ENCODE measurements at regions not wholly inside any gene's neighbourhood (a gene's known extent, or its start where the extent isn't known, plus 50 kb on each side); places are given as distances from the start of the nearest gene placed in this dataset.
"Not testable (repeated sequence)": the region's sequence is repeated elsewhere in the genome, so short reads cannot be mapped to it uniquely, and the experiment has no call there.

DNA sequence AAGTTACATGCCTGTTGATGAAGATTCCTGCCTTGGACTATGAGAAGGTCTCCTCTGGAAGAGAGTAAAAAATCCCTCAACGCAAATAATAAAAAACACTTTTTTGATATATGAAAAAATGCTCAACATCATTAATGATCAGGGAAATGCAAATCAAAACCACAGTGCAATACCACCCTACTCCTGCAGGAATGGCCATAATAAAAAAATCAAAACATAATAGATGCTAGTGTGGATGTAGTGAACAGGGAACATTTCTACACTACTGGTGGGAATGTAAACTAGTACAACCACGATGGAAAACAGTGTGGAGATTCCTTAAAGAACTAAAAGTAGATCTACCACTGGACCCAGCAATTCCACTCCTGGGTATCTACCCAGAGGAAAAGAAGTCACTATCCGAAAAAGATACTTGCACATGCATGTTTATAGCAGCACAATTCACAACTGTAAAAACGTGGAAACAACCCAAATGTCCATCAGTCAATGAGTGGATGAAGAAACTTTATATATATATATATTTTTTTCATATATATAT is 352.1 kb downstream of the SOX9 start:
- not testable (repeated sequence) for DNase-seq (ENCODE audit: low spot score)

DNA sequence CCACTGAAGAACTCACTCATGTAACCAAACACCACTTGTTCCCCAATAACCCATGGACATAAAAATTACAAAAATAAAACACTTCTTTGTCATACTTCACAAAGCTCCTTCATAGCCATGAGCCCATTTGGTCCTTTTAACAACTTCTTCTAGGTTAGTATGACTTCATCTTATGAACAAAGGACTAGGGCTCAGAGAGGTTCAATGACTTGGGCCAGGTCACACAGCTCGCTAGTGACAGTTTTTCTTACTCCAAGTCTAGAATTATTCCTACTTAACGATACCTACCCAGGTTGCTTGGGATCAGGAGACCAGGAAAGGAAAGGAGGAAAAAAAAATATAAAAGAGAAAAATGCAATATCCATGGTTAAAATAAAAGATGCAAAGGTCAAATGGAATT is 353.4 kb downstream of the SOX9 start:
- DNase-seq (ENCODE audit: low spot score) = no peak

DNA sequence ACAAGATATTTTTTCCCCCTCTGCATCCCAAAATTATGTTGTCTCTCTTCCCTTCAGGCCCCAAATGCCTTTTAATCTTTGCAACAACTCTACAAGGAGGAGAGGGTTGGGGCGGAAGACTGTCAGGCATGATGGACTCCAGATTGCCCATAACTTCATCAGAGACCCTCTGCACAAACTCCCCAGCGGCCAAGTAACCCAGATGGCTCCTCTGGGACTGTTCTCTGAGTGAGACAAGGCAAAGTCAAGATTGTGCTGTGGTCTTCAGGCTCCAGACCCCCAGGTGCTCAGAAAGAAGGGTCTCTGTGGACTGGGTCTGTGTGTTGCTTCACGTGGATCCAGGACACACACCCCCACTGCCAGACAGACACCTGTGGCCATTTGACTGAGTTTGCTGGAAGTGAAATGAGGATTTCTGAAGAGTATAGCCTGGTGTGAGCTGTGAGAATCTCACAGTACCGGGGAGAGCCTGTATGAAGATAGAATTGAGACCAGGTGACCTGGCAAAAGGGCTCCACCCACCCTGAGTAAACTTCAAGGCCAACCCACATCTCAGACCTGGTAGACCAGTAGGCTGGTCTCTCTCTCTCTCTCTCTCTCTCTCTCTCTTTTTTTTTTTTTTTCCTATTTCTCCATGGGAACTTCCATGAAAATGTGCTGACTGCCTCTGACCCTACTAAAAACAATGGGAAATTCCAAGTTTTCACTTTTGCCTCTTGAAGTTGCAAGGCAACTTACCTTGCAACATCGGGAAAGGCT is 354.1 kb downstream of the SOX9 start:
- DNase-seq (ENCODE audit: low spot score) = no peak

DNA sequence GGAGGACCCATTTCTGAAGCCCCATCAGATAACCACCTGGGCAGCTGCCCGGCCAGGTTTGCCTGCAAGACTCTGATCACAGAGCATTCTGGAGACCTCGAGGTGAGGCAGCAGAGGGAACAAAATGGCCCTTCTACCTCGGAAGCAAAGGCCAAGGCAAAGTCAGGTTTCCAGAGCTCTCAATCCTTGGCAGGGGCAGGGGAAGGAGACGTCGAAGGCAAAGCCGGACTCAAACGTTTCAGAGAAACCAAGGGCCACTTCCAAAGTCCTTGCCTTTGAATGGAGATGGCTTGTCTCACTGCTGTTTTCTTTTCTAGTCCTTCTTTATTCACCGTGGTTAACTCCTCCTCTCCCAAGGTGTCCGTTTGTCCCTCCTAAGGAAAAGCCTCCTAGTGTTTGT is 355.3 kb downstream of the SOX9 start:
- no peak for DNase-seq (ENCODE audit: low spot score)

DNA sequence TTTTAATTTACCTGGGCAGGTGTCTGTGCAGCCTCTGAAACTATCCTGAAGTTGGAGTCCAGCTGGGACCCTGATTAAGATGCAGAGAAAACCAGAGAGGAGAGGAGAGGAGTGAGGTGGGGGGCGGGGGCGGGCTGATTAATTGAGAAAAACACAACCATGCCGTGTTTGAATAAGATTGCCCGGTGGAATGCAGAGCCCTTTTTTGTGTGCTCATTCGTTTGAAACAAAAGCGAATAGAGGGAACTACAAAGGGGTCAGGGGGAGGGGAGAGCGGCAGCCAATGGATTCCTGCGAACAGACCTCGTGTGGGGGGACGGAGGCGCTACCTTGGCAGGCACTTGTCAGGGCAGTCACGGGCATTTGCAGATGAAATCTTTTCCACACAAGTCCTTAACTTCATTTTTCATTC is 355.8 kb downstream of the SOX9 start:
- DNase-seq (ENCODE audit: low spot score) = no peak

DNA sequence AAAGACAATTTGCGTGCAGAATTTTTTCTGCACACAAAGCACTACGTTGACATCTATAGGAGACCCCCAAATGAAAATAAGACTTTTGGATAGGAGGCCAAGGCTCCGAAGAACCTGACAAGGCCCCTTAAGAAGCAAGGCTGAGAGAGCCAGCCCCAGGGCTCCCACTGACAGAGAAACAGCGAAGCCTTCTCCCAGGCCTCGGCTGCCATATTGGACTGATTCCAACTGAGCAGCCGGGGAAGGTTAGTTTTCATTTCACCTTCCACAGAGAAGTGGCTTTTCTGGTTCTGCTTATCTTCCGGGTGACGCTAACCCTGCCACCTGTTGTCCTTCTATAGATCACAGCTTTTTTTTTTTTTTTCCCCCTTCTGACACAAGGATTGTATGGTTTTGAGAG is 356.7 kb downstream of the SOX9 start:
- DNase-seq (ENCODE audit: low spot score) = no peak

DNA sequence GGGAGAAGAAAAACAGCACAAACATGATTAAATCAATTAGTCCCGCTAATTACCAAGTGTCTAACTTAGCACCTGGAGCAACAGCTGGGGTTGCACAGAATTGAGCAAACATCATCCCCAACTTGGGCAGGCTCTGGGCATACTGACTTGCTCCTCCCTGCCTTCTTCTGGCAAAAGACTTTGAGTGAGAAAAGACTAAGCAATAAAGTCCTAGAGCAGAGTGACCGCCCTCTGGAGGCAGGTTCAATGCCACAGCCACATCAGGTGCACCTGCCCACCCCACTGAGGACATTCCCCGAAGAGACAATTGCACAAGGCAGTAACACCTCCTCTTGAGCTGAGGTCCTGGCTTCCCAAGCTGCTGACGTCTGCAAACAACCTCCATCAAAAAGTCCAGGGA is 358.3 kb downstream of the SOX9 start:
- no peak for DNase-seq (ENCODE audit: low spot score)

DNA sequence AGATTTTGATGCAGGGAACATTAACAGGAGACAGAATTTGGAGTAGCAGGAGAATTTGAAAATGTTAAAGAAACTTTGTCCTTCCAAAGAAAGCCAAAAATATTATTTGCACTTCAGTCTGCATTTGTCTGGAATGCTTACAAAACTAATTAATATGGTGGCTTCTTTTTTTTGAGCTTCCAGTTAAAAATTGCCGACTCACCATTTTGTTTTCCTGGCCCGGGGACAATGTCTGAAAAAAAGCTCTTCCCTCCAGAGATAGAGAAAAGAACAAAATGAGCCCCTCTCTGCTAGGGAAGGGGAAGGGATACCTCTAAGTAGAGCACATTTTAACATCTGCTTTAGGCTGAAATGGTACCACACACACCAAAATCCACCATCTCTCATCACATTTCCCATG is 360.8 kb downstream of the SOX9 start:
- no peak for DNase-seq (ENCODE audit: low spot score)

DNA sequence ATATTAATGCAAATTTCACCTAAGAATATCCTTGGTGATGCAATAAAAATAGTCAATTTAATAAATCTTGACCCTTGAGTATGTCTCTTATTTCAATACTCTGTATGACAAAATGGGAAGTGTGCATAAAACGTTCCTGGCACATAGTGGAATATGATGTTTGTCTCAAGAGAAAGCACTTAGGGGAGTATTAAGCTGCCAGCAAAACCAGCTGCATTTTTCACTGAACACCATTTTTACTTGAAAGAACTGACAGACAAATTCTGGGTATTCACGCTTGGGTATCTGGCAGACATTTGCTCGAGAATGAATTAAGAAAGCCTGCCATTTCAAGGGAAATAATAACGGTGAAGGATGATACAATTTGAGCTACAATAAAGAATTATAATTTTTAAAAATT is 364.8 kb downstream of the SOX9 start:
- no peak for DNase-seq (ENCODE audit: low spot score)

DNA sequence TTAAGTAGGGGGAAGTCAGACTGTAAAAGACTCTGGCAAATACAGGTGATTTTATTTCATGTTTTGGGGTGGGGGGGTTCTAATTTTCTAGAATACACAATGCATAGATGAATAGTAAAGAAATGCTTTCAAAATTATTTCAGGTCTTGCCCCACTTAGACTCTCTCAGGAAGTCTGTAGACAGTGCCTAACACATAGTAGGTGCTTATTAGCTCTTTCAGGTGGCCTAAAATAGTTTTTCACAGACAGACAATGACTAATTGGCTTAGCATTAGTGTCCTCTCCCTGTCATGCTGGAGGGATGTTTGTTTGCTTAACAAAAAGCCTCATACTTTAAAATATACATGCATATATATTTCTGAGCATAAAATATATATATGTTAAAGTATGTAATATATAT is 366.0 kb downstream of the SOX9 start:
- DNase-seq (ENCODE audit: low spot score) = no peak

DNA sequence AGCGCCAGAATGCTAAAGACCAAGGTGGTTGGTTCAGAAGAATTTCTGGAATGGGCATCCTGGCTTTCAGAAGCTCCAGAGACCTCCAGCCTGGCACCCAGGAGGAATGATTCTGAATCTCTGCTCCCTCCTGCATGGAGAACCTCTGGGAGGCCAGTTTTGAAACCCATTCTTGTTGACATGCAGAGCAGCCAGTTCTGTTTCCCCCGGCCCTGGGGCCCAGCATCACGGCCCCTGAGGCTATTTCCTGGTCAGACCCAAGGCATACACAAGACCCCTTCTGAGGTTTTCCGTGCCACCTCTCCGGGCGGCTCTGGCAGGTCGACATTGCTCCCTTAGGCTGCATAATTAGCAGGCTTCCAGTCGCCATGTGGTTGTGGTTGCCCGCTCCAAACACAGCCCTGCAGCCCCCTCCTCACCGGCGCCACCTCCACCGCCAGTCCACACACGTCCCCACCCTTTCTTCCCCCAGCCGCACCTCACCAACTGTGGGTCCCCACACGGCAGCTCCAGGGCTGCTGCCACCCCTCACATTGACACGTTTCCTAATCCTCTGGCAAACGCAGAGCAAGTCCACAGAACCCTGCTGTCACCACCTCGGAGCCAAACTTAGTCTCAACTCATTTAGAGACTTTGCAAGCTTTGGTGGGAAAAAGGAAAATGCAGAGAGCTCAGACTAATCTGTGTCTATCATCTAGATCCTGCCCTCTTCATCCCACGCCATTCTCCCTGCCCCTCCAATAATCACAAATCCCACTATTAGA is 367.1 kb downstream of the SOX9 start:
- DNase-seq (ENCODE audit: low spot score) = no peak

DNA sequence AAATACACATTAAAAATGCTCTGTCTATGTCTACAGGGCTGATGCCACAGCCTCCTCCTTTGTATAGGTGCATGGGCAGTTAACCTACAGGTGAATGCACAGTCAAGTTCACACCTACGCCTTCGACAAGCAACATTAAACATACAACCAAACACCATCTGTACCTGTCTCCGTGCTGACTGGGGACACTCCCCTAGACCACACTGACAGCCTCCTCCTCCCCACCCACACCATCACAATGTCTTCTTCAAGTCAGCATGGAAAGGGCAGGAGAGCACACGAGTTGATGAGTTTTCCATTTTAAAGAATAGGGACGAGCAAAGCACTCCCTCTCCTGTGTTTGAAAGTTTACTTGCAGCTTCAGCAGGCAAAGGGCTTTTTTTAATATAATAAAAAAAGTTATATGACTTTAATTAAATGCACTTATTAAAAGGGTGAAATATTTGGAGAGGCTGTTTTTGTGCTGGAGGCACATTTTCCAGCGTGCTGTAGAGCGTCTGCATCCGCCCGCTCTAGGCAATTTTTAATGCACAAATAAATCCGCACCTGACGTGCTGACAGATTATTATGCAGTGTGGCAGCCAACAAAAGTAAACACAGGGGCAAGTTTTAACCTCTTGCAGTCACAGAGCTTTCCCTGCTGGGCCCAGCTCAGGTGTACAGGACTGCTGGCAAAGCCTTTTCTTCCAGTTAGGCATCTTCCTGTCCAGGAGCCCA is 367.9 kb downstream of the SOX9 start:
- DNase-seq (ENCODE audit: low spot score) = no peak

DNA sequence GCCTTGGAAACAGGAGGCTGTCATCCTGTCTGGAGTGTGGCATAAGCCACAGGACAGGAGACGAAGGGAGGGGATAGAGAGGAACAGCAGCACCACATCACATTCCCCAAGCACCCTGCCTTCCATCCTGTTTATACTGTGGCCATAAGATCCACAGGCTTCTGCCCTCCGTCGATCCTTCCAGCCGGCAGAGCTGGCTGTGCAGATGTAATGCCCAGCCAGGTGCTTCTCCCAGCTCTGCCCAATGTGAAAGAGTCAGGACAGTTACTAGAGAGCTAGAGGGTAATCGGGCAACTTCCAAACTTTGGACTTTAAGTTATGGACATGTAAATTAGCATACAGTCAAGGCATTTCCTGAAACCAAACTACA is 368.4 kb downstream of the SOX9 start:
- DNase-seq (ENCODE audit: low spot score) = no peak

DNA sequence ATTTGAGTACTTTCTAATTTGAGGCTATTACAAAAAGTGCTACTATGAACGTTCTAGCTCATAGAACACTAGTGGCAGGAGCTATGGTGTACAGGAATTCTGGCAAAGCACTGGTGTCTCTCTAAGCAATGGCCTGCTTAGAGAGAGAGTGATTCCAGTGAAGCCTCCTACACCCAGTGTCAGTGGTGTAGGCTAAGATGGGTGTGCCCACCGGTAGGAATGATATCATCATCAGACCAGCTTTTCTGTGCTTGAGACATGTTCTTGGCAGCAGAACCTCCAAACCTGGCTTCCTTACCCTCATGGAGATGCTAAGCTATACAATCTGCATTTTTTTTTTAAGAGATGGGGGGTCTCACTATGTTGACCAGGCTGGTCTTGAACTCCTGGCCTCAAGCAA is 370.3 kb downstream of the SOX9 start:
- no peak for DNase-seq (ENCODE audit: low spot score)

DNA sequence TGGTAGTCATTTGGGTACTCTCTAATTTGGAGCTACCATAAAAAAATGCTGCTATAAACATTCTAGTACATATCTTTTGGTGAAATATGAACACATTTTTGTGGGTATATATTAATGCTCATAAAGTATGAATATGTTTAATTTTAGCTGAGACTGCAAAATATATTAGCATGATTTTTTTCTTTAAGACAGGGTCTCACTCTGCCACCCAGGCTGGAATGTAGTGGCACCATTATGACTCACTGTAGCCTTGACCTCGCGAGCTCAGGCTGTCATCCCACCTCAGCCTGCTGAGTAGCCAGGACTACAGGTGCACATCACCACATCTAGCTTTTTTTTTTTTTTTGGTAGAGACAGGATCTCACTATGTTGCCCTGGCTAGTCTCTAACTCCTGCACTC is 371.7 kb downstream of the SOX9 start:
- DNase-seq (ENCODE audit: low spot score) = no peak

DNA sequence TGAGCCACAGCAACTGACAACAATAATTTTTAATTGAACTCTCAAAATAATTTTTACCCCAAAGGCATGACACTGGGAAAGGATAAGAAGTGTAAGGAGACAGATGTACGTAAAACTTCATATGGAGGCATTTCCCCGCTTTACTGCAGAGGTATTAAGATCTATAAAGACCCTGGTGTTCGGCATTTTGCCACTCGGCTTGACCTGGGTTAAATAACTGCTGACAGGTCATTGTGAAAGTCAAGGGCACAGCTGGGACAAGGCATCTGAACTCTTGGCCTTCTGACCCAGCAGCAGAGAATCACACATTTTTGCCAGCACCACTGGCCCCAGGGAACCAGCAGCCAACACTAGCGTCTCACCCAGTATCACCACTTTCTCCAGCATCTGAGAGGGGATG is 372.1 kb downstream of the SOX9 start:
- DNase-seq (ENCODE audit: low spot score) = no peak

DNA sequence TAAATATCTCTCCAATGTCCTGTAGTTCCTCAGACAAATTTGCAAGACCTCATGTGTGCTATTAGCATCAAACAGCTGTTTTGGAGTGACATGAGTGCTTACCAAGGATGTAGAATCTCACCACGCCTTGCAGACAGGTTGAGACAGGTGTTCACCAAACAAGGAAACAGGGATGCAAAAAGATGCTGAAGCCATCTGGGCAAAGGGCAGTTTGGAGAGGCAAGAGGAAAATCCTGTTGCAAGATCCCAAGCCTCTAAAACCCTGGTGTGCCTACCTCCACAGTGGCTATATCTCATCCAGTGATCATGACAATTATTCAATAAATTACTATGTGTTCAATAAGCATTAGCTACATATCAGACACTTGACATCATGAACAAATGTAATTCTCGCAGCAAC is 373.7 kb downstream of the SOX9 start:
- no peak for DNase-seq (ENCODE audit: low spot score)

DNA sequence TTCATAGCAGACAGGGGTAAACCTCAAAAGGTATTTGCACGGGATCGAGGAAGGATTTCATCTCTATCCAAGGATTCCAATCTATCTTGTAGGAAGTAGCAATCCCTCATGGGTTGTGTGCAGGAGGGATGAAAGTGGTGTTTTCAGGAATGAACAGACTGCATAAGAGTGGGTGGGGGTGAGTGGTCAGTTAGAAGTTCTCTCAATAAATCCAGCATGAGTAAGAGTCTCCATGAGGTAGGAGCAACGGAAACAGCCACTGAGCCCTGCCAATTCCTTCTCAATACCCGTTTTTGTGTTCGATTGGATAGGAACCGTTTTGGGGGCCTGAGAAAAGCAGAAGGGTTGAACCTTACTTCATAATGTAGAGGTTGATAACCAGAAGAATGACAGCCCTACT is 375.6 kb downstream of the SOX9 start:
- DNase-seq (ENCODE audit: low spot score) = no peak

DNA sequence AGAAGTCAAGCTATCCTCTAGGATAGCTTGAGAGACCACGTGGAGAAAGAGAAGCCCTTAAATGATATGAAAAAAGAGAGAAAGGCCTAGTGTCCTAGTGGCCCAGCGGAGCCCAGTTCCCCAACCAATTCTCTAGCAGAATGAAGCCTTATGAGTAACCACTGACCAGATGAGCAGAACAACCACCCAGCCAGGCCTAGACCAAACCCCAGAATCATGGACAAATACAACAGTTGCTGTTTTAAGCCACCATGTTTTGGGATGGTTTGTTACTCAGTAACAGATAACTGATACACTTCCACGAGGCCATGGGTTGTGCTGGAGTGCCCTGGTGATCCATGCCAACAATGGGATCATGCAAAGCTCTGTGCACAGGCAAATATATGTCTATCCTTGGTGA is 377.1 kb downstream of the SOX9 start:
- DNase-seq (ENCODE audit: low spot score) = no peak

DNA sequence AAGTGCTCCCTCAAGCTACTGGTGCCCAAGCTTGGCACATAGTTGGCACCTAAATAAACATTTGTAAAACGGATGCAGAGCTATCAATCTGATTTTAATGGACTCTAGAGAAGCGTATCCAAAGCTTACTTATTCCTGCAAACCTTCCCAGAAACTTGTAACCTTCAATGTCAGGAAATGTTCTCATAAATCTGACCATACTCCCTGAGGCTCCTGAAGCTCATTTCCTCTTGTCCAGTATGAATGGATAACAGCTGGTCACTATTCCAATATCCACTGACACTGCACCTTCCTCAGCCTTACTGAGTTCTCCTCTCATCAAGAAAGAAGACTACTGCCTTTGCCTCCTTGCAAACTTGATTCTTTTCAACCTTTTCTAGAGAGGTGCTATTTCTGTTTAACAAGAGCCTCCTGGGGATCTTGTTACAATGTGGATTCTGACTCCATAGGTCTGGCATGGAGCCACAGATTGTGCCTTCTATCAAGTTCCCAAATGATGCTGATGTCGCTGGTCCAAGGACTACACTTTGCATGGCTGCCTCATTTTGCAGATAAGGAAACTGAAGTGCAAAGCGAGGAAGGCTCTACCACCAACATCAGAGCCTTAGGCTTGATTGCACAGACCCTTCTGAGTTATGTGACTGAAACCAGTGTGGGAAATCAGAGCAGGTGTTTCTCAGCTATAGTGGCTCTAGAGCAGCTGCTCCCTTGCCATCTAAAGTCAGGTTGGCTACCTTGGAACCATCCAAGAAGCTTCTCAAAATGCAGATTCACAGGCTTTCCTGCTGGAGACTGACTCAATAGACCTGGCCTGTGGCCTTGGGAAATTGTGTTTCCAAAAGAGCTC is 377.8 kb downstream of the SOX9 start:
- DNase-seq (ENCODE audit: low spot score) = no peak

DNA sequence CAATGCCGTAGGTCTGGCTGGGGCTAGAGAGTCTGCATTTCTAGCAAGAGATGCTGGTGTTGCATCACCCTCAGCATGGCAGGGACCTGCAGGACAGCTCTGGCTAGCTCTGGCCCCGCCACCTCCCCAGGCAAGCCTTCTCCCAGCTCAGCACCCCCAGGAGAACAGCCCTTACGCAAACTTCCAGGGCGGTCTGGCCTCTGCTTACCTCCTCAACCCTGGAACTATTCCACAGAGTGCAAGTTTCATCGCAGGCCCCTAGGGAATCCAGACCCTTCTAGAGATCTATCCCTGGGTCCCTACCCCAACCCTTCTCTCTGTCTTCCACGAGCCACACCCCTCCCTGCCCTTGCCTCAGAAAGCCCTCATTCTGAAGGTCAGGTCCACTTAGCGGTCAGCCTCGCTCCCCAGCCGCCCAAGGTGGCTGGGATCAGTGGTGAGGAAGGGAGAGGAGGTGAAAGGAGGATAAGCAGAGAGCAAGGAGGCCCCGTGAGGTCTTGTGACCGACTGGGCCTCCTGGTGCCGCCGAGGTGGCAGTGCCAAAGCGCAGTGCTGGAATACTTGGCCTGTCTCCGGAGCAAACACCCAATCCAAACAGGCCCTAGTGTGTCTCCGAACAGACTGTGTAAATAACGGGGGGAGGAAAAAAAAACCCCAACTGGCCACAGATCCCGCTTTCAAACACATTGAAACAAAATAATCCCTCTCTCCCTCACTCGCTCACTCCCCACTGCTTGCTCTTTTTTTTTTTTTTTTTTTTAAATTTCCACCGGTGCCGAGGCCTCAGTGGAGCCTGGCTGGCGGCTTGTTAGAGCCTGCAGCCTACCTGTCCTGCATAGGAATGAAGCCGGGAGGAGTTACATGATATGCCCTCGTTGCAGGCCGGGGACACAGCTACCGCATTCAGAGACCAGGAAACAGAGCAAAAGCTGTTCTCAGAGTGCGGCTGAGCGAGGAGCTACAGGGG is 380.9 kb downstream of the SOX9 start:
- DNase-seq (ENCODE audit: low spot score) = no peak
